RWPE1 (cell line): ENCODE measurements at regions not wholly inside any gene's neighbourhood (a gene's known extent, or its start where the extent isn't known, plus 50 kb on each side); places are given as distances from the start of the nearest gene placed in this dataset.

ENCODE experiments used
- CTCF ChIA-PET: fragments of 350-600 bp; sonication (Branson Sonifier 250); formaldehyde crosslinking; extraction: SDS; loops from one replicate; lab custom pipeline; 2021; lab: Yijun Ruan, JAX
- POLR2A ChIA-PET: fragments of 400-600 bp; formaldehyde crosslinking; extraction: SDS; loops from one replicate; lab custom pipeline; 2020; ENCODE audit warnings: antibody characterized with exemption; ENCODE audit not compliant: low non-redundant PET; lab: Yijun Ruan, JAX
- DNase-seq: peaks from one replicate; pipeline ENCODE4 v3.0.0; 2012; ENCODE audit warnings: low spot score
- H3K27ac ChIP-seq: fragments of 450-650 bp; 2 replicates; pipeline ENCODE4 v1.5.1; 2017
- CTCF ChIP-seq: fragments of 450-650 bp; conservative IDR thresholded peaks from 2 replicates; pipeline ENCODE4 v1.5.1; 2017; ENCODE audit warnings: low read depth, mild to moderate bottlenecking

GRCh38 chr16:55418586-55418985 lies 60.4 kb upstream of the MMP2 start:
- ChIA-PET CTCF (interaction anchor here (0.7 kb wide), 1 partner anchor 46 kb away, joined by 3 read pairs; no protein-coding TSS in a partner anchor), POLR2A (no interaction called here)
- no peak overlapping the region for H3K27ac ChIP-seq
- DNase-seq, result peak; percentile 29
- no peak for TF ChIP-seq CTCF

DNA sequence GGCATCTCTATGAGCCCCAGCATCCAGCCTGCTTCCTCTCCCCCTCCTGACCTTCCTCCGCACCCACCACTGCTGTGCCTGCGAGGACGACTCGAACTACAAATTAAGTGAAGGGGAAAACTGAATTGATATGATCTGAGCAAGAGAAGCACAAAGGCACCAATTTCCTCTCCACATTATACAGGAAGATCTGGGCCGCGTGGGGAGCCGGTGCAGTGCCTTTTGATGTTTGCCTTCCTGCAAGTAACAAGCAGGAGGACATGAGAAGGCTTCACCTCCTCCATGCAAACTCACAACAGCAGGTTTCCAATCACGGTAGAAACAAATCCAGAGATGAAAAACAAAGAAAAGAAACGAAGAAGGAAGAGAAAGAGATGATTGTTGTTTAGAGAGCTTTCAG lies 57.8 kb upstream of the MMP2 start:
- TF ChIP-seq CTCF, result no peak
- no peak overlapping the region for H3K27ac ChIP-seq
- CTCF ChIA-PET, result no interaction called here
- no peak for DNase-seq
- POLR2A ChIA-PET, result no interaction called here

- TF ChIP-seq CTCF, result no peak
- H3K27ac ChIP-seq, result no peak overlapping the region
- ChIA-PET POLR2A (no interaction called here), CTCF (interaction anchor here (0.6 kb wide), 1 partner anchor 470 kb away, joined by 5 read pairs; no protein-coding TSS in a partner anchor)
- DNase-seq, result no peak
These were observed 52.0 kb upstream of the MMP2 start for GRCh38 chr16:55426865-55427484.
